Nephron progenitor cell (in vitro differentiated cells): ENCODE measurements at regions not wholly inside any gene's neighbourhood (a gene's known extent, or its start where the extent isn't known, plus 50 kb on each side); places are given as distances from the start of the nearest gene placed in this dataset.

Experiments
- DNase-seq: peaks from one replicate; pipeline ENCODE4 v3.0.0; 2021
- H3K27ac Mint-ChIP-seq: 2 replicates; pipeline ENCODE4 v1.8.0; 2021; ENCODE audit warnings: mild to moderate bottlenecking, moderate library complexity, mixed read lengths
- H3K27me3 Mint-ChIP-seq: 2 replicates; pipeline ENCODE4 v1.8.0; 2021; ENCODE audit warnings: mild to moderate bottlenecking, low read depth, mixed read lengths; ENCODE audit not compliant: poor library complexity
- H3K36me3 Mint-ChIP-seq: 2 replicates; pipeline ENCODE4 v1.8.0; 2021; ENCODE audit warnings: low read depth, mixed read lengths
- H3K4me1 Mint-ChIP-seq: 2 replicates; pipeline ENCODE4 v1.8.0; 2021; ENCODE audit warnings: mixed read lengths
- H3K4me3 Mint-ChIP-seq: 2 replicates; pipeline ENCODE4 v1.8.0; 2021; ENCODE audit warnings: mild to moderate bottlenecking, moderate library complexity, mixed read lengths
- H3K9me3 Mint-ChIP-seq: 2 replicates; pipeline ENCODE4 v1.8.0; 2021; ENCODE audit warnings: mild to moderate bottlenecking, moderate library complexity, mixed read lengths
- CTCF ChIP-seq: fragments of 200-600 bp; sonication (generic); IDR thresholded peaks from 2 replicates; pipeline ENCODE4 v1.5.0; 2021; ENCODE audit warnings: antibody characterized with exemption

GRCh38 chr4:28799696-28800095, 1920.5 kb upstream of the PCDH7 start:
- no peak for DNase-seq
- H3K36me3 Mint-ChIP-seq: no peaks in the 10 kb centered on the region
- no peak for TF ChIP-seq CTCF
- H3K4me1 Mint-ChIP-seq: no peaks in the 10 kb centered on the region
- H3K9me3 Mint-ChIP-seq: no peaks in the 10 kb centered on the region
- no peak overlapping the region for H3K4me3 Mint-ChIP-seq
- no peak overlapping the region for H3K27ac Mint-ChIP-seq
- H3K27me3 Mint-ChIP-seq: no peaks in the 10 kb centered on the region

- no peak overlapping the region for H3K4me3 Mint-ChIP-seq
- no peak overlapping the region for H3K27ac Mint-ChIP-seq
- H3K9me3 Mint-ChIP-seq: peaks cover 12% of the 10 kb centered on the region
- no peak for TF ChIP-seq CTCF
- no peaks in the 10 kb centered on the region for H3K36me3 Mint-ChIP-seq
- DNase-seq: no peak
- H3K27me3 Mint-ChIP-seq: peaks cover 5% of the 10 kb centered on the region
- H3K4me1 Mint-ChIP-seq: no peaks in the 10 kb centered on the region
Observed at GRCh38 chr4:28811025-28811424, 1909.1 kb upstream of the PCDH7 start.

GRCh38 chr4:28822163-28822562, 1898.0 kb upstream of the PCDH7 start:
- Mint-ChIP-seq H3K4me3 (no peak overlapping the region), H3K36me3 (no peaks in the 10 kb centered on the region), H3K9me3 (peaks cover 8% of the 10 kb centered on the region), H3K27ac (no peak overlapping the region), H3K27me3 (no peaks in the 10 kb centered on the region), H3K4me1 (no peaks in the 10 kb centered on the region)
- no peak for TF ChIP-seq CTCF
- DNase-seq: no peak

- Mint-ChIP-seq H3K36me3 (no peaks in the 10 kb centered on the region), H3K9me3 (peaks cover 13% of the 10 kb centered on the region), H3K27me3 (no peaks in the 10 kb centered on the region), H3K4me3 (no peak overlapping the region), H3K4me1 (no peaks in the 10 kb centered on the region), H3K27ac (no peak overlapping the region)
- no peak for TF ChIP-seq CTCF
- DNase-seq: no peak
Observed at GRCh38 chr4:28827866-28828265, 1892.3 kb upstream of the PCDH7 start.

- no peak for DNase-seq
- Mint-ChIP-seq H3K9me3 (peaks cover 13% of the 10 kb centered on the region), H3K4me1 (peaks cover 11% of the 10 kb centered on the region)
Observed at GRCh38 chr4:28831867-28832266, 1888.3 kb upstream of the PCDH7 start.

More at GRCh38 chr4:28831867-28832266, 1888.3 kb upstream of the PCDH7 start:
- Mint-ChIP-seq H3K4me3 (no peak overlapping the region), H3K27me3 (no peaks in the 10 kb centered on the region), H3K36me3 (no peaks in the 10 kb centered on the region), H3K27ac (no peak overlapping the region)
- TF ChIP-seq CTCF: no peak
